ENCODE measurements at regions not wholly inside any gene's neighbourhood (a gene's known extent, or its start where the extent isn't known, plus 50 kb on each side); places are given as distances from the start of the nearest gene placed in this dataset.

- no peak for DNase-seq (ENCODE audit: low spot score in 2 of 2)
- H3K27ac ChIP-seq, result no peak overlapping the region
- TF ChIP-seq EP300 (IDR thresholded peaks at IDR 0.05) (no peak), POLR2A (IDR thresholded peaks at IDR 0.05) (no peak), CTCF (IDR thresholded peaks at IDR 0.05) (no peak)
- H3K4me1 ChIP-seq, result no peaks in the 10 kb centered on the region
- 74 to 80% methylated on average over 3 of the region's 3 CpGs for WGBS, 2 donors
- H3K4me3 ChIP-seq, result no peak overlapping the region
- peaks cover 0 to 2% (median 0%) of the 10 kb centered on the region in 4 donors for H3K9me3 ChIP-seq
- H3K27me3 ChIP-seq, result no peaks in the 10 kb centered on the region
- no peaks in the 10 kb centered on the region for H3K36me3 ChIP-seq
Observed at GRCh38 chr11:41848349-41848748, 388.9 kb upstream of the LRRC4C start.

- no peak for DNase-seq (ENCODE audit: low spot score in 2 of 2)
- no peaks in the 10 kb centered on the region for H3K9me3 ChIP-seq
- H3K4me1 ChIP-seq, result no peaks in the 10 kb centered on the region
- H3K36me3 ChIP-seq, result no peaks in the 10 kb centered on the region
- no peak overlapping the region for H3K27ac ChIP-seq
- WGBS, 2 donors, result 90 to 93% methylated on average over 1 of the region's 1 CpG
- no peaks in the 10 kb centered on the region for H3K27me3 ChIP-seq
- H3K4me3 ChIP-seq, result no peak overlapping the region
- TF ChIP-seq POLR2A (IDR thresholded peaks at IDR 0.05) (no peak), CTCF (IDR thresholded peaks at IDR 0.05) (no peak), EP300 (IDR thresholded peaks at IDR 0.05) (no peak)
Observed at GRCh38 chr11:41849250-41849649, 389.8 kb upstream of the LRRC4C start.

GRCh38 chr11:41851743-41852142 lies 392.3 kb upstream of the LRRC4C start:
- Histone ChIP-seq H3K27me3 (no peaks in the 10 kb centered on the region), H3K4me1 (no peaks in the 10 kb centered on the region), H3K27ac (no peak overlapping the region), H3K4me3 (no peak overlapping the region), H3K36me3 (no peaks in the 10 kb centered on the region), H3K9me3 (no peaks in the 10 kb centered on the region)
- no peak for TF ChIP-seq CTCF (IDR thresholded peaks at IDR 0.05)
- TF ChIP-seq POLR2A (IDR thresholded peaks at IDR 0.05), result no peak
- TF ChIP-seq EP300 (IDR thresholded peaks at IDR 0.05), result no peak
- DNase-seq (ENCODE audit: low spot score in 2 of 2), result no peak

- Histone ChIP-seq H3K9me3 (no peaks in the 10 kb centered on the region), H3K36me3 (no peaks in the 10 kb centered on the region), H3K27ac (no peak overlapping the region), H3K4me3 (no peak overlapping the region), H3K4me1 (no peaks in the 10 kb centered on the region), H3K27me3 (no peaks in the 10 kb centered on the region)
- TF ChIP-seq EP300 (IDR thresholded peaks at IDR 0.05) (no peak), POLR2A (IDR thresholded peaks at IDR 0.05) (no peak), CTCF (IDR thresholded peaks at IDR 0.05) (no peak)
- DNase-seq (ENCODE audit: low spot score in 2 of 2), result no peak
- WGBS, 2 donors, result 76 to 91% methylated on average over 1 of the region's 1 CpG
Observed at GRCh38 chr11:41861838-41862237, 402.4 kb upstream of the LRRC4C start.

- H3K4me3 ChIP-seq, result no peak overlapping the region
- H3K27ac ChIP-seq, result no peak overlapping the region
- H3K9me3 ChIP-seq, result no peaks in the 10 kb centered on the region
- TF ChIP-seq CTCF (IDR thresholded peaks at IDR 0.05), result no peak
- no peak for TF ChIP-seq EP300 (IDR thresholded peaks at IDR 0.05)
- no peaks in the 10 kb centered on the region for H3K27me3 ChIP-seq
- no peaks in the 10 kb centered on the region for H3K4me1 ChIP-seq
- DNase-seq (ENCODE audit: low spot score in 2 of 2), result no peak
- no peaks in the 10 kb centered on the region for H3K36me3 ChIP-seq
Observed at GRCh38 chr11:41866525-41866924, 407.1 kb upstream of the LRRC4C start.
